ENCODE measurements at regions not wholly inside any gene's neighbourhood (a gene's known extent, or its start where the extent isn't known, plus 50 kb on each side); places are given as distances from the start of the nearest gene placed in this dataset.

DNA sequence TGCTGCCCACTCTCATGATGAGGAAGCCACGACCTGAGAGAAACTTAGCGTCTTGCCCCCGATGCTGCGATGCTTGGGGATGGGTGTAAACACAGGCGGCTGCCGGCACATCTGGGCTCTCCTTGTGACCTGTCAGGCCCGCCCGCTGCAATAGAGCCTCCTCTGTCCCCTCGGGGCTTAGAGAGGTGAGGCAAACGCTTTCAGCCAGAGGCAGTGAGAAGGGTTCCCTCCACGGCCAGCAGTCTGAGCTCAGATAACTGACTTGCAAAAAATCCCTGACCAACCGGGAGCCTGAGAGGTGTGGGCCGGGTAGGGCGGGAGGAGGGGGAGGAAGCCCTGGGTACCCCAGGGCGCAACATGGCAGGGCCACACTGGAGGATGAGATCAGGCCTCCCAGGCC lies 260.6 kb downstream of the C16orf95 start:
- 86% methylated on average over 15 of the region's 15 CpGs for WGBS
- H3K4me3 ChIP-seq (ENCODE audit: low read length in 2 of 2): no peak overlapping the region
- peaks cover 0 to 5% of the 10 kb centered on the region in 2 donors for H3K9me3 ChIP-seq (ENCODE audit: control insufficient read depth in 2 of 2, insufficient read depth in 1 of 2, low read length in 1 of 2)
- no peaks in the 10 kb centered on the region for H3K36me3 ChIP-seq (ENCODE audit: control insufficient read depth in 2 of 2, insufficient read depth in 2 of 2, low read length in 1 of 2)
- H3K27me3 ChIP-seq (ENCODE audit: control insufficient read depth in 2 of 2, insufficient read depth in 1 of 2, low read length in 1 of 2): peaks cover 0 to 11% of the 10 kb centered on the region in 2 donors
- no peak overlapping the region for H3K27ac ChIP-seq (ENCODE audit: low read depth in 1 of 2, low read length in 1 of 2)
- DNase-seq (ENCODE audit: low read depth in 6 of 9, low spot score in 9 of 9): no peak
- peaks cover 0 to 2% of the 10 kb centered on the region in 2 donors for H3K4me1 ChIP-seq (ENCODE audit: control insufficient read depth in 2 of 2, insufficient read depth in 2 of 2, low read length in 2 of 2)

DNA sequence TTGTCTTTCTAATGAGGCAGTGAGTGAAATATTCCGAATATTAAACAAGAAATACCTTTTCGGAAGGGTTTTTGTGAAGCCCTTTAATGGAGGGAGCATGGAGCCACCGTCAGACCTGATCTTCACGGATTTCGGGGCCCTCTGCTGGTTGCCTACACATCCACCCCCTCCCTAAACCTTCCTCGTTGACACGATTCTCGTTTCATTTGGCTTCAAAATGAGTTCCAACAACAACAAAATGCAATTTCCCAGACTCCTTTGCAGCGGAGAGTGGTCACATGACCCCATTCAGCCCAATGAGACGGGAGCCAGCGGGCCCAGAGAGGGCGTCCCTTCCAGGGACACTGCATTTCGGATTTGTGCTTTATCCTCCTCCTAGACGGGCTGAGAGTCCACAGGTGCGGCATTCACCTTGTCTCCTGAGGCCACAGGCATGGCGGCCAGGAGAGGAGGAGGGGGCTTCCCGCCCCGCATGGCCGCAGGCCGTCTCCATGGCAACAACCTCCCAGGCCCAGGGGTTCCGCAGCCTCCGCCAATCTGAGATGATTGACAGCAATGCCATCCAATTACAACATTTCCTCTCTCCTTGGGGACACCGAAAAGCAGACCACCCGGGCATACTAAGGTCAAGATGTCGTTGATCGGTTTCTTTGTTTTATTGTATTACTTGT lies 259.8 kb downstream of the C16orf95 start:
- H3K4me3 ChIP-seq (ENCODE audit: low read length in 2 of 2): no peak overlapping the region
- peaks cover 0 to 11% of the 10 kb centered on the region in 2 donors for H3K27me3 ChIP-seq (ENCODE audit: control insufficient read depth in 2 of 2, insufficient read depth in 1 of 2, low read length in 1 of 2)
- peaks cover 0 to 5% of the 10 kb centered on the region in 2 donors for H3K9me3 ChIP-seq (ENCODE audit: control insufficient read depth in 2 of 2, insufficient read depth in 1 of 2, low read length in 1 of 2)
- H3K36me3 ChIP-seq (ENCODE audit: control insufficient read depth in 2 of 2, insufficient read depth in 2 of 2, low read length in 1 of 2): no peaks in the 10 kb centered on the region
- no peak overlapping the region for H3K27ac ChIP-seq (ENCODE audit: low read depth in 1 of 2, low read length in 1 of 2)
- WGBS: 95% methylated on average over 26 of the region's 26 CpGs
- no peak for DNase-seq (ENCODE audit: low read depth in 6 of 9, low spot score in 9 of 9)
- peaks cover 0 to 2% of the 10 kb centered on the region in 2 donors for H3K4me1 ChIP-seq (ENCODE audit: control insufficient read depth in 2 of 2, insufficient read depth in 2 of 2, low read length in 2 of 2)

DNA sequence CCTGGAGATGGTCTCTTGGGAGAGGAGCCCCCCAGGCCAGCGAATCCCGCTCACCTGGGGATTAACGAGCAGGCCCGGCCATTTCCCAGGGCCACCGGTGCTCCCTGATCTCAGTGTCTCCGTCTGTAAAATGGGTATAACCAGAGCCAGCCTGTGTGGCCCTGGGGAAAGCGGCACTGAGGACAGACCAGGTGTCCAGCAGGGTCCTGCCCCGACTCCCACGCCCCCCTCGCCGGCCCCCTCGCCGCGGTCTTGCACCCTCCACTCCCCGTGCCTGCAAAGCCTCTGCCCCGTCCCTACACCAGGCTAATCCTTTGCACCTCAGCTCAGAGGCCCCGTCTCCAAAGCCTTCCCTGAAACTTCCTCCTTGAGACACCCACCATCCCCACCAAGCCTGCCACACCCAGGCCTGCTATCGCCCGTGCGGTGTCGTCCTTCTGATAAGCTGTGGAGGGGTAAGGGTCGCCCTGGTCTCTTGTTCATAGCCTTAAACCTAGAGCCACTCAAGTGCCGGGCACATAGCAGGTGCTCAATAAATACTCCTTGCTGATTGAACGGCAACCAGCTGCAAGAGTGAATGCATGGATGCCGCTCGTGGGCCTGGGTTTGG lies 259.1 kb downstream of the C16orf95 start:
- Histone ChIP-seq H3K4me3 (ENCODE audit: low read length in 2 of 2) (no peak overlapping the region), H3K27me3 (ENCODE audit: control insufficient read depth in 2 of 2, insufficient read depth in 1 of 2, low read length in 1 of 2) (peaks cover 2 to 8% of the 10 kb centered on the region in 2 donors), H3K4me1 (ENCODE audit: control insufficient read depth in 2 of 2, insufficient read depth in 2 of 2, low read length in 2 of 2) (peaks cover 0 to 1% of the 10 kb centered on the region in 2 donors), H3K27ac (ENCODE audit: low read depth in 1 of 2, low read length in 1 of 2) (no peak overlapping the region), H3K9me3 (ENCODE audit: control insufficient read depth in 2 of 2, insufficient read depth in 1 of 2, low read length in 1 of 2) (peaks cover 0 to 5% of the 10 kb centered on the region in 2 donors), H3K36me3 (ENCODE audit: control insufficient read depth in 2 of 2, insufficient read depth in 2 of 2, low read length in 1 of 2) (no peaks in the 10 kb centered on the region)
- WGBS: 97% methylated on average over 26 of the region's 26 CpGs
- no peak for DNase-seq (ENCODE audit: low read depth in 6 of 9, low spot score in 9 of 9)

DNA sequence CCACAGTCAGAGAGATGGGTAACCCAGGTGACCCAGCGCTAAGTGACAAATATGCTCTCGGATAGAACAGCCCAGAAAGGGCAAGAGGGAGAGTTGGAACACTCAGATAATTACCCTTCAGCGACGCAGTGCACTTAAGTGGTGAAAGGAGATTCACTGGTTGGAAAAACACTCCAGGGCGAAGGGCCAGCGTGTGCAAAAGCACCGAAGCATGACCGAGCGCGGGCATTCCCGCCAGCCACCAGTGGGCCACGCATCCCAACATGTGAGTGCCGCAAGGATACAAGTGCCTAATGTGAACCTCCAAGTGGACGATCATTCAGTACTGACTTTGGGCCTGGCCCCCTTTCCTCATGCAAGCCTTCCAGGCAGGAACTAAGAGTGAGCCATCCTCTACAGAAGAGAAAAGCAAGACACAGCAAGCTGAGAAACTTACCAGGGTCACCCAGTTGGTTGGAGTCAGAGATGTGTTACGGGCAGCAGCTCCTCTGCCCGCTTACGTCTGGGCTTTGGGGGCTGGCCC lies 258.4 kb downstream of the C16orf95 start:
- Histone ChIP-seq H3K9me3 (ENCODE audit: control insufficient read depth in 2 of 2, insufficient read depth in 1 of 2, low read length in 1 of 2) (no peaks in the 10 kb centered on the region), H3K27me3 (ENCODE audit: control insufficient read depth in 2 of 2, insufficient read depth in 1 of 2, low read length in 1 of 2) (peaks cover 2 to 3% of the 10 kb centered on the region in 2 donors), H3K4me1 (ENCODE audit: control insufficient read depth in 2 of 2, insufficient read depth in 2 of 2, low read length in 2 of 2) (no peaks in the 10 kb centered on the region), H3K27ac (ENCODE audit: low read depth in 1 of 2, low read length in 1 of 2) (no peak overlapping the region), H3K36me3 (ENCODE audit: control insufficient read depth in 2 of 2, insufficient read depth in 2 of 2, low read length in 1 of 2) (no peaks in the 10 kb centered on the region), H3K4me3 (ENCODE audit: low read length in 2 of 2) (no peak overlapping the region)
- DNase-seq (ENCODE audit: low read depth in 6 of 9, low spot score in 9 of 9): no peak
- WGBS: 98% methylated on average over 17 of the region's 17 CpGs

DNA sequence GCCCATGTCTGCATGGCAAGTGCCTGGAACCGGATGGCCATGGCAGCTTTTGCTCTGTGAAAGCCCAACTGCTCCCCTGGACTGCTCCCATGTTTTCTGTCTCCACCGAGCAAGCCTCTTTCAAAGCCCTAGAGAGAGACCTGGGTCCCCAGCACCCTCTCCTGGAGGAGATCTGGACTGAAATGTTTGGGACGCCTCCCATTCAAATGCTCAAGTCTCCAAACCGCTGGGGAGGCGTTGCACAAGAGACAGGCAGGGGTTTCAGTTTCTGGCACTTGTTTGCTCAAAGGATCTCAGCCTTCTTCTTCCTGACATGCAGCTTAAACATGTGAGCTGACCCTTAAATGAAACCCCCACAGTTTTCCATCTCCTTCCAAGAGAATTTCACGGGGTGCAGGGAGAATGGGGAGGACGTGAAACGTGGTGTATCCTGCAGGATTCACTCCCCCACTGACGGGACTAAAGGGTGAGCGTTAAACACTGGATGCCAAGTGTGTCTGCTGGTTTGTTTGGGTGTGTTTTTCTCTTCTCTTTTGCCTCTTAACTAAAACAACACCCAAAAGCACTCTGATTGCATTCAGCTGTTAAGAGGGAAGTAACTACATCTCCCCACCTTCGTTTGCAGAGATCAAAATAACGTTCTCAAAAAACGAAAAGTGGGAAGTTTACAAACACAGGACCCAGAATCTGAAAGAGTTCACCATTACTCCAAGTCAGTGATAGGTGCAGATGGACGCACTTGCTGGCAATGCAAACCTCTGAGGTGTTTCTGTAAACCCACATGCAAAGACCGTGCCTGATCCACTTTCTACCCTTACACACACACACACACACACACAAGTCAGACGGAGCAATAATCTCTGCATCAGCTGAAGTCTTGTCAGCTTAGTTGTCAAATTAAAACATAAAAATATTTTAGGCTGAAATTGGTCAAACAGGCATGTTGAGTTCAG lies 256.9 kb downstream of the C16orf95 start:
- H3K4me3 ChIP-seq (ENCODE audit: low read length in 2 of 2): peak overlapping the region in 1 of 2 donors; percentile 8
- 53% methylated on average over 16 of the region's 16 CpGs for WGBS
- H3K36me3 ChIP-seq (ENCODE audit: control insufficient read depth in 2 of 2, insufficient read depth in 2 of 2, low read length in 1 of 2): no peaks in the 10 kb centered on the region
- no peaks in the 10 kb centered on the region for H3K4me1 ChIP-seq (ENCODE audit: control insufficient read depth in 2 of 2, insufficient read depth in 2 of 2, low read length in 2 of 2)
- peak in 3 of 9 donors; percentile 16 to 57 (median 27) for DNase-seq (ENCODE audit: low read depth in 6 of 9, low spot score in 9 of 9)
- H3K9me3 ChIP-seq (ENCODE audit: control insufficient read depth in 2 of 2, insufficient read depth in 1 of 2, low read length in 1 of 2): no peaks in the 10 kb centered on the region
- H3K27ac ChIP-seq (ENCODE audit: low read depth in 1 of 2, low read length in 1 of 2): peak overlapping the region in 1 of 2 donors; percentile 38
- H3K27me3 ChIP-seq (ENCODE audit: control insufficient read depth in 2 of 2, insufficient read depth in 1 of 2, low read length in 1 of 2): peaks cover 5 to 11% of the 10 kb centered on the region in 2 donors

DNA sequence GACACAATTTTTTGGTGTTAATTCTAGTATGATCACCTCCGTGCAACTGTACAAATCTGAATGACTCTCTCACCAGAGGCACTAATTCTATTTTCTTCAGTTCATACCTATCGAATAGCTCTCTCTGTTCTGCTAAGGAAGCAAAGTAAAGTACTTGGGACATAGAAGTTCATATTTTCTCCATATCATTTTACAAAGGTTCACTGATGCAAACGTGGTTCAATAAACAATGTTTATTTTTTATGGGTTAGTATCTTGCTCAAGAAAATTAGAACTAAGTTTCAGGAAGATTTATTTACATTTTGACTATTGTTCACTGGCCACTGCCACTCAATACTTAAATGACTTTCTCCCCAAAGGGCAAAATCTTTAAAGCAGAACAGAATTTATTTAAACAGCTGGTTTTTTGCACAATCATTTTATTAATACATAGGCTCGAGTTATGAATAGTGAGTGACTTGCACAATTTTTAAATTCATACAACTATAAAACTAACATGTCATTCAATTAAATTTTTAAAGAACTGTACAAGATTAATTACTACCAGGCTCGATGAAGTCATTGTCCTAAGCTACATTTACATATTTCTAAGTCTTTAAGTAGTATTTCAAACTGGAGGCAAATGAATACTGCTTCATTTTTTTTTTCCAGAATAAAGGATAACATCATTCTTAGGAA lies 255.8 kb downstream of the C16orf95 start:
- Histone ChIP-seq H3K4me3 (ENCODE audit: low read length in 2 of 2) (no peak overlapping the region), H3K36me3 (ENCODE audit: control insufficient read depth in 2 of 2, insufficient read depth in 2 of 2, low read length in 1 of 2) (no peaks in the 10 kb centered on the region), H3K27ac (ENCODE audit: low read depth in 1 of 2, low read length in 1 of 2) (no peak overlapping the region), H3K4me1 (ENCODE audit: control insufficient read depth in 2 of 2, insufficient read depth in 2 of 2, low read length in 2 of 2) (peaks cover 0 to 6% of the 10 kb centered on the region in 2 donors), H3K27me3 (ENCODE audit: control insufficient read depth in 2 of 2, insufficient read depth in 1 of 2, low read length in 1 of 2) (peaks cover 10 to 17% of the 10 kb centered on the region in 2 donors), H3K9me3 (ENCODE audit: control insufficient read depth in 2 of 2, insufficient read depth in 1 of 2, low read length in 1 of 2) (no peaks in the 10 kb centered on the region)
- WGBS: 69% methylated on average over 5 of the region's 5 CpGs
- no peak for DNase-seq (ENCODE audit: low read depth in 6 of 9, low spot score in 9 of 9)

DNA sequence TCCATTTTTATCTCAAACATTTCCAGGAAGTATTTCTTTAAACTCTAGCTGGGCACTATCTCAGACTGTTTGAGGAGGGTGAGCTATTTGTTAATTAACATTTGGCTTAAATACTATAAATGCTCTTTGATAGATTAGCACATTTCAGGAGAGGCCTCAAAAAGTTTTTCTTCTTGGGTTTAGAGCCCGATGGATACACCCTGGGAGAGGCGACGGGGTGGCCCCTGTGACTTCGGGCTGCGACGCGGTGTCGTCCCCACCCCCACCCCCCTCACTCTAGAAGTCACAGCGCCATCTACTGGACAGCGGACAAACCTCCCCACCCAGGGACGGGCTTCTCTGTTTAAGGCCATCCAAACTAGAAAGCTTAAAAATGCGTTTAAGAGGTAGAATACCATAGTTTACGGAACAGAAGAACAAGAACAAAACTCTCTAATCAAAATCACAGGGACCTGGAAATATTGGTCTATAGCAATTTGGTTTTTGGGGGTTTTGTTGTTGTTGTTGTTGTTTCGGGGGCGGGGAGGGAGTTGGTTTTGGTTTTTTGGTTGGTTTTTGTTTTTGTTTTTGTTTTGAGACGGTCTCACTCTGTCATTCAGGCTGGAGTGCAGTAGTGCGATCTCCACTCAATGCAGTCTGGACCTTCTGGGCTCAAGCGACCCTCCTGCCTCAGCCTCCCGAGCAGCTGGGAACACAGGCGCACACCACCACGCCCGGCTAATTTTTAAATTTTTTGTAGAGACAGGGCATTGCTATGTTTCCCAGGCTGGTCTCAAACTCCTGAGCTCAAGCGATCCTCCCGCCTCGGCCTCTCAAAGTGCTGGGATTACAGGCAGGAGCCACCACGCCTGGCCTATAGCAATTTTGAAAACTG lies 254.4 kb downstream of the C16orf95 start:
- Histone ChIP-seq H3K27me3 (ENCODE audit: control insufficient read depth in 2 of 2, insufficient read depth in 1 of 2, low read length in 1 of 2) (peaks cover 13 to 17% of the 10 kb centered on the region in 2 donors), H3K4me3 (ENCODE audit: low read length in 2 of 2) (no peak overlapping the region), H3K9me3 (ENCODE audit: control insufficient read depth in 2 of 2, insufficient read depth in 1 of 2, low read length in 1 of 2) (no peaks in the 10 kb centered on the region), H3K36me3 (ENCODE audit: control insufficient read depth in 2 of 2, insufficient read depth in 2 of 2, low read length in 1 of 2) (no peaks in the 10 kb centered on the region), H3K27ac (ENCODE audit: low read depth in 1 of 2, low read length in 1 of 2) (no peak overlapping the region), H3K4me1 (ENCODE audit: control insufficient read depth in 2 of 2, insufficient read depth in 2 of 2, low read length in 2 of 2) (peaks cover 0 to 8% of the 10 kb centered on the region in 2 donors)
- 51% methylated on average over 26 of the region's 26 CpGs for WGBS
- DNase-seq (ENCODE audit: low read depth in 6 of 9, low spot score in 9 of 9): peak; percentile 14 to 80 (median 55)

DNA sequence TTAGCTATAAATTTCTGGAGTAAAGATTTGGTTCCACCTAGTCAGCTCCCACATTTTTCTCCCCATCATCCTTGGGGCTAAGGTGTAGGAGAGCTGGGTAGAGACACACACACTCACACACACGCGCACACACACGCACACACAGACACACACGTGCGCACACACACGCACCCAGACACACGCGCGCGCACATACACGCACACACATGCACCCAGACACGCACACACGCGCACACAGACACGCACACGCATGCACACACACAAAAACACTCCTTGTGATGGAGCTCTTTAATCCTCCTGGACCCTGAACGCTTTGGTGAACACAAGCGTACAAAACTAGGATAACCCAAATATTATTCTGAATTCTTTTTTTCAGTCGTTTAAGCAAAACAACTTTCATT lies 253.6 kb downstream of the C16orf95 start:
- DNase-seq (ENCODE audit: low read depth in 6 of 9, low spot score in 9 of 9): no peak
- H3K36me3 ChIP-seq (ENCODE audit: control insufficient read depth in 2 of 2, insufficient read depth in 2 of 2, low read length in 1 of 2): no peaks in the 10 kb centered on the region
- no peak overlapping the region for H3K4me3 ChIP-seq (ENCODE audit: low read length in 2 of 2)
- WGBS: 90% methylated on average over 19 of the region's 19 CpGs
- peaks cover 13 to 17% of the 10 kb centered on the region in 2 donors for H3K27me3 ChIP-seq (ENCODE audit: control insufficient read depth in 2 of 2, insufficient read depth in 1 of 2, low read length in 1 of 2)
- no peaks in the 10 kb centered on the region for H3K9me3 ChIP-seq (ENCODE audit: control insufficient read depth in 2 of 2, insufficient read depth in 1 of 2, low read length in 1 of 2)
- peaks cover 0 to 8% of the 10 kb centered on the region in 2 donors for H3K4me1 ChIP-seq (ENCODE audit: control insufficient read depth in 2 of 2, insufficient read depth in 2 of 2, low read length in 2 of 2)
- no peak overlapping the region for H3K27ac ChIP-seq (ENCODE audit: low read depth in 1 of 2, low read length in 1 of 2)

Data from thymus (tissue), 11 donors.